ENCODE measurements at regions not wholly inside any gene's neighbourhood (a gene's known extent, or its start where the extent isn't known, plus 50 kb on each side); places are given as distances from the start of the nearest gene placed in this dataset.
"Not testable (repeated sequence)": the region's sequence is repeated elsewhere in the genome, so short reads cannot be mapped to it uniquely, and the experiment has no call there.

GRCh38 chr22:34588871-34589545 lies 476.9 kb upstream of the ISX start:
- no peak for DNase-seq (ENCODE audit: low read depth in 2 of 2)

DNA sequence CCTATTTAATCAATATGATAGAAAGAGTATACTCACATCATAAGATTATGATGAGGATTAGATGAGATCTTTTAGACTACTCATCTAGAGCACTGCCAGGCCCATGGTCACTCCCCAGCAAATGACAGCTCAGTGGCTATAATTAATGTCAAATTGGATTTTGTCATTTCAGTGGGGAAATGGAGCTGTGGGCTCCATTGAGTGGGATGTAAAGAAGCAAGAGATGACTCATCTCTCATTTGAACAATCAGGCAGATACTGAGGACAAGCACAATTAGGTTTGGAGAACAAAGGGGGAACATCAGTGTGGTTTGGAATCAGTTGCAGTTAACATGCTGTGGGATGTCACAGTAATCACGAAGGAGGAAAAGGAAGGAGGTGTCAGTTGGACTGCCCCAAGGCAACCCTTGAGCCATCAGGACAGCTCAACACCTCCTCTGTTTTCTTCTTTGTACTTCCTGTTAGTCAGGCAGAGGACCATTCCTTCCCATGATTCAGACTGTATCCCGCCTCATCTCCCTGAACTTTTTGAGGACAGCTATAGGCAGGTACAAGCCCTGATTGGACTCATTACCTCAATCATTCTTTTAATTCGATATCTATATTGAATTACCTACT lies 473.7 kb upstream of the ISX start:
- no peak for DNase-seq (ENCODE audit: low read depth in 2 of 2)

GRCh38 chr22:34599567-34599966 lies 466.4 kb upstream of the ISX start:
- DNase-seq (ENCODE audit: low read depth in 2 of 2) = no peak

GRCh38 chr22:34604312-34604711 lies 461.6 kb upstream of the ISX start:
- no peak for DNase-seq (ENCODE audit: low read depth in 2 of 2)

GRCh38 chr22:34608106-34608505 lies 457.9 kb upstream of the ISX start:
- no peak for DNase-seq (ENCODE audit: low read depth in 2 of 2)

DNA sequence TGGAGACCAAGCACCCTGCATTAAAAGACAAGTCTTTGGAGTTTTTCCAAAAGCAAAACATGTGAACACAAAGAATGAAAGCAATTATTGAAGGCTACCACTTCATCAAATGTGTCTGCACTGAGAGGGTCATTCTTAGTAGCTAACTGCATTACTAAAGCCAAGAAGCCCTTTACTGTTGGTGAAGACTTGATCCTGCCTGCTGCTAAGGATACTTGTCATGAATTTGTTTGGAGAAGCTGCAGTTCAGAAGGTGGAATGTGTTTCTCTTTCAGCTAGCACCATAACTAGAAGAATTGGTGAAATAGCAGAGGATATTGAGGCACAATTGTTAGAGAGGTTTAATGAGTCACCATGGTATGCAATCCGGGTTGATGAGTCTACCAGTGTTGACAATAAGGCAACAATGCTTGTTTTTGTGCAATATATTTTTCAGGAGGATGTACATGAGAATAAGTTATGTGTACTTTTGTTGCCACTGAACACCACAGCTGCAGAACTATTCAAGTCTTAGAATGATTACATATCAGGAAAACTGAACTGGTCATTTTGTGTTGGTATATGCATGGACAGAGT lies 457.3 kb upstream of the ISX start:
- no peak for DNase-seq (ENCODE audit: low read depth in 2 of 2)

DNA sequence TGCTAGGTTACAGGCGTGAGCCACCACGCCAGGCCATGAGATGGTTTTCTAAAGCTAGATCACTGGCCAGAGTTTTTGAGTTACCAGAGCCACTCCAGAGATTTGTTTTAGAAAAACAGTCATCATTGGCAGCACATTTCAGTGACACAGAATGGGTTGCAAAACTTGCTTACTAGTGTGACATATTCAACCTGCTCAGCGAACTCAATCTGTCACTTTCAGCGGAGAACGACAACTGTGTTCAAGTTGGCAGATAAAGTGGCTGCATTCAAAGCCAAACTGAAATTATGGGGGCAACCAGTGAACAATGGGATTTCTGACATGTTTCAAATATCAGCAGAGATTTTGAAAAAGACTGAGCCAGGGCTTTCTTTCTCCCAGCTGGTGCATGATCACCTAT lies 456.3 kb upstream of the ISX start:
- no peak for DNase-seq (ENCODE audit: low read depth in 2 of 2)

- no peak for DNase-seq (ENCODE audit: low read depth in 2 of 2)
Measured at GRCh38 chr22:34620161-34620560, 445.8 kb upstream of the ISX start.

GRCh38 chr22:34620832-34621231 lies 445.1 kb upstream of the ISX start:
- DNase-seq (ENCODE audit: low read depth in 2 of 2) = no peak

DNA sequence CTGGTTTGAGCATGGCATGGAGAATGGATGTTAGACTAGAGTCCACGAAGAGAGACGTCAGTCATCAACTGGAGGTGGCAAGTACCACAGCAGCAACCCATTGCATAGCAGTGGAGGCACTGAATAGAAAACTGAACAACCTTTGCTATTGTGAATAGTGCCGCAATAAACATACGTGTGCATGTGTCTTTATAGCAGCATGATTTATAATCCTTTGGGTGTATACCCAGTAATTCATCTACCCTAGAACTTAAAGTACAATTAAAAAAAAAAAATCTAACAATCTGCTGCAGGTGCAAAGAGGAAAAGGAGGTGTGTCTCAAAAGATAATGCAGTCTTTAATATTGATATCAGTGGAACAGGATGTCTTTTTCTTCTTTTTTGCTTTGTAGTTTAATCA lies 443.4 kb upstream of the ISX start:
- no peak for DNase-seq (ENCODE audit: low read depth in 2 of 2)

GRCh38 chr22:34623580-34623979 lies 442.4 kb upstream of the ISX start:
- DNase-seq (ENCODE audit: low read depth in 2 of 2) = no peak

- DNase-seq (ENCODE audit: low read depth in 2 of 2) = not testable (repeated sequence)
Measured at GRCh38 chr22:34625892-34626291, 440.1 kb upstream of the ISX start.

DNA sequence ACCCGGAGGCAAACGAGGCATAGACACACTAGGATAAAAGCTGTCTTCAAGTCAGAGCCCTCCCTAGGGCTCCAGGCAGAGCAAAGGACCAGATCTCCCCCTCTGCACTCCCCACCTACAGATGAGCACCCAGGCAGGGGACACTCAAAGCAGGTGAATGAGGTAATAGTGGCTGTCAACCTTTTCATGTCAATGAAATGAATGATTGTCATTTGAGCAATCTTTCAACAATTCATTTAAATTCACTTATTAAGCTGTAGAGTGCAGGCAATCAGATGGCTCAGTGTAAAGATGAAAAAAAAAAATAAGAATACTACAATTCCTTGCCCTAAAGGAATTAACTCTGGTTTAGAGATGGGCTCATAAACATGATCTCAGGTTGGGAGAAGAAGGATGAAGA lies 427.8 kb upstream of the ISX start:
- no peak for DNase-seq (ENCODE audit: low read depth in 2 of 2)

DNA sequence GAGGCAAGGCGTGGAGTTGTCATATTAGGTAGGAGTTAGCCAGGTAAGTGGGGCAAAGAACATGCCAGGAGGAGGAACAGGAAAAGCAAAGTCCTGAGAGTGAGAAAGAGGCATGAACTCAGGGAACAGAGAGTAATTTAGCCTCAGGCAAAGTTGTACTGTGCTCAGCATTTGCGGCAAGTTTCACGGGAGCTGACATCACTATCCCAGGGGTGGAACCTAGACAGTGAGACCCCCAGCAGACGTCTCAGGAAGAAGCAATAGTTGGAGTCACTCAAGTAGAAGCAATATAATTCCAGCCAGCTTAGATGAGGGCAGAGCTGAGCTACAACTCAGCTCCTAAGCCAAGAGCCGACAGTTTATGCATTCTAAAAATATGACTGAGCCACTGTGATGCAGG lies 426.0 kb upstream of the ISX start:
- DNase-seq (ENCODE audit: low read depth in 2 of 2) = no peak

DNA sequence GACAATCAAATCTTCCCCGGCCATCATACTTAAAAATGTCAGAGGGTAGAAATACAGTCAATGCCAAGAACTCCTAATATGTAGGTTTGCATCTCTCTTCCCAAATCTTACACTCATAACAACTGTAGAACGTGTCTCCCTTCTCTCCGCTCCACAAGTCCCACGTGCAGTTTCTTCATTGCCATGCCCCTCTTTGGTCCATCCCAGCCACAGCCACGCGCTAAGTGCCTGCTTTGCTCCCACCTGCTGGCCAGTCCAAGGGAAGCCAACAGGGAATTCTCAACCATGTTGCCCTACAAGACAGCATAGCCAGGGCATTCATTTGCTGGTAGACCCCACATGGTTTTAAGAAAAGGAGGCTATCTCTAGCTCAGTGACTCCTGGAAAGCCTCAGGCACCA lies 420.6 kb upstream of the ISX start:
- DNase-seq (ENCODE audit: low read depth in 2 of 2) = no peak

- DNase-seq (ENCODE audit: low read depth in 2 of 2) = no peak
Measured at GRCh38 chr22:34669001-34669400, 397.0 kb upstream of the ISX start.

- DNase-seq (ENCODE audit: low read depth in 2 of 2) = not testable (repeated sequence)
Measured at GRCh38 chr22:34683031-34683430, 382.9 kb upstream of the ISX start.

DNA sequence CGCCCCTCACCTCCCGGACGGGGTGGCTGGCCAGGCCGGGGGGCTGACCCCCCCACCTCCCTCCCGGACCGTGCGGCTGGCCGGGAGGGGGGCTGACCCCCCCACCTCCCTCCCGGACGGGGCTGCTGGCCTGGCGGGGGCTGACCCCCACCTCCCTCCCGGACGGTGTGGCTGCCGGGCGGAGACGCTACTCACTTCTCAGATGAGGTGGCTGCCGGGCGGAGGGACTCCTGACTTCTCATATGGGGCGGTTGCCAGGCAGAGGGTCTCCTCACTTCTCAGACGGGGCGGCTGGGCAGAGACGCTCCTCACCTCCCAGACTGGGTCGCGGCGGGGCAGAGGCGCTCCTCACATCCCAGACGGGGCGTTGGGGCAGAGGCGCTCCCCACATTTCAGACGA lies 381.7 kb upstream of the ISX start:
- DNase-seq (ENCODE audit: low read depth in 2 of 2) = not testable (repeated sequence)

GRCh38 chr22:34687116-34687515 lies 378.8 kb upstream of the ISX start:
- DNase-seq (ENCODE audit: low read depth in 2 of 2) = no peak

DNA sequence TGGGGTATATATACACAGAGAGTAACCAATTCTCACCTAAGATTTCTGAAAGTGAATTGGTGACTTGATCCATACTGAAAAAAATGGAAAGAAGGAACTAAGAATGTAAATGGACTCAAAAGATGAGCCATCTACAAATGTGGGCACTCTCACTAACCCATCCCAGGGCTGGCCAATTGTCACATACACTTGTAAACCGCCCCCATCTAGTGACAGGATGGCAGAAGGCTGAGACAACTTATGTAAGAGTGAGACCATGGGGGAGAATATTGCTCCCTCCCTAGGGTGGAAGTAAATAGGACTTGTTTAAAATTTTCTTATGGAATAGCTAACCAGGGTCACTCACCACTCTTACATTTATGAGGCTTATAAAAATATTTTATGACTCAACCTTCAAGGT lies 377.1 kb upstream of the ISX start:
- DNase-seq (ENCODE audit: low read depth in 2 of 2) = no peak

DNA sequence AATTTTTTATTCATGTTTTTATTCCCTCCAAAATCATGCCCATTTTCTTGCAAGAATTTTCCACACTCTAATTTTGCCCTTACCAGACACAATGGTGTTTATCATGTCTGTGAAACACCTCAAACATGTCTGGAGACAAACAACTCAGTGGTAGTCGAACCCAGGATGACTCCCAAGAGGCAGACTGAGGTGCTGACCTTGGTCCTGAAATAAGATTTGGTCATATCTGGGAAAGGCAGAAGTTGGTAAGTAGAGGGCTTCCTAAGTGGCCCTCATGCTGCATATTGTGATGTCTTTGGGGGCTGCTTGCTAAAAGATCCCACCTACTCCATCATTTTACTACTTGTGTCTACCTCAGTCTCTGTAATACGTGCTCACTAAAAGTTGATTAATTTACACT lies 369.4 kb upstream of the ISX start:
- DNase-seq (ENCODE audit: low read depth in 2 of 2) = no peak

DNA sequence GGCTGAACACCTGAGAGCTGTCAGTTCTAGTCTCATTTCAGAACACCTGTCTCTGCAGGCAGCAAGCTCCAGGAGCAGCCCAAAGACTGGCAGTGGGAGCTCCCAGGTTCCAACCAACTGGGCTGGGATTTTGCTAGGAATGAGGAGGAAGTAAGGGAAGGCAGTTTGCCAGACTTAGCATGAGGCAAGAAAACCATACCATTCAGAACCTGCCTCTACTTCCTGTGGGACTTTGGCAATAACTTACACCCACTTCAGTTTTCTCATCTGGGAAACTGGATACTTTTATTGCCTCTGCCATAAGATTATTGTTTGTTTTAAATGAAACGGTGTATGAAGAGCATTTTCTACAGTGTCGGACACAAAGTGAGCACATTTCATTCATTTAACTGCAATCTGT lies 363.7 kb upstream of the ISX start:
- DNase-seq (ENCODE audit: low read depth in 2 of 2) = no peak

GRCh38 chr22:34709641-34710040 lies 356.3 kb upstream of the ISX start:
- no peak for DNase-seq (ENCODE audit: low read depth in 2 of 2)
